Dermis blood vessel endothelial cell (primary cell): ENCODE measurements at regions not wholly inside any gene's neighbourhood (a gene's known extent, or its start where the extent isn't known, plus 50 kb on each side); places are given as distances from the start of the nearest gene placed in this dataset.
"Not testable (repeated sequence)": the region's sequence is repeated elsewhere in the genome, so short reads cannot be mapped to it uniquely, and the experiment has no call there.

ENCODE experiments used
- DNase-seq: peaks from one replicate; pipeline ENCODE4 v3.0.0; 2010

GRCh38 chr3:106485802-106486201 is 617.0 kb upstream of the CBLB start:
- no peak for DNase-seq

- not testable (repeated sequence) for DNase-seq
Measured at GRCh38 chr3:106486945-106487639, 618.3 kb upstream of the CBLB start.

GRCh38 chr3:106488331-106488730 is 619.5 kb upstream of the CBLB start:
- no peak for DNase-seq

GRCh38 chr3:106491796-106492195 is 623.0 kb upstream of the CBLB start:
- no peak for DNase-seq

- no peak for DNase-seq
Measured at GRCh38 chr3:106508331-106508893, 639.6 kb upstream of the CBLB start.

- no peak for DNase-seq
Measured at GRCh38 chr3:106510206-106510605, 641.4 kb upstream of the CBLB start.

GRCh38 chr3:106512846-106513245 is 644.0 kb upstream of the CBLB start:
- DNase-seq: no peak

- DNase-seq: no peak
Measured at GRCh38 chr3:106514431-106514830, 645.6 kb upstream of the CBLB start.

- DNase-seq: no peak
Measured at GRCh38 chr3:106518516-106518915, 649.7 kb upstream of the CBLB start.

GRCh38 chr3:106522397-106522796 is 653.6 kb upstream of the CBLB start:
- DNase-seq: no peak

- DNase-seq: no peak
Measured at GRCh38 chr3:106528932-106529331, 660.1 kb upstream of the CBLB start.

- DNase-seq: no peak
Measured at GRCh38 chr3:106529738-106530137, 660.9 kb upstream of the CBLB start.

GRCh38 chr3:106530367-106530766 is 661.6 kb upstream of the CBLB start:
- no peak for DNase-seq

GRCh38 chr3:106531771-106532329 is 663.0 kb upstream of the CBLB start:
- DNase-seq: not testable (repeated sequence)

GRCh38 chr3:106533093-106533787 is 664.4 kb upstream of the CBLB start:
- DNase-seq: no peak

- DNase-seq: no peak
Measured at GRCh38 chr3:106533788-106534160, 665.0 kb upstream of the CBLB start.

- DNase-seq: peak; percentile 36
Measured at GRCh38 chr3:106534206-106534605, 665.4 kb upstream of the CBLB start.

GRCh38 chr3:106540743-106541142 is 671.9 kb upstream of the CBLB start:
- no peak for DNase-seq

GRCh38 chr3:106542101-106542769 is 673.4 kb upstream of the CBLB start:
- no peak for DNase-seq

- DNase-seq: no peak
Measured at GRCh38 chr3:106552351-106553043, 683.7 kb upstream of the CBLB start.

GRCh38 chr3:106560451-106560966 is 691.7 kb upstream of the CBLB start:
- DNase-seq: no peak

- peak; percentile 1 for DNase-seq
Measured at GRCh38 chr3:106566277-106566676, 697.5 kb upstream of the CBLB start.
